WTC11 (cell line): ENCODE measurements at regions not wholly inside any gene's neighbourhood (a gene's known extent, or its start where the extent isn't known, plus 50 kb on each side); places are given as distances from the start of the nearest gene placed in this dataset.

Experiments used
- CTCF ChIP-seq: fragments of 200-600 bp; IDR thresholded peaks from 2 replicates; pipeline ENCODE4 v1.8.0; 2022; ENCODE audit warnings: antibody characterized with exemption
- GRHL2 ChIP-seq: fragments of 250-450 bp; sonication (Bioruptor Pico); IDR thresholded peaks from 2 replicates; pipeline ENCODE4 v1.8.0; 2022; ENCODE audit warnings: mild to moderate bottlenecking, moderate library complexity; ENCODE audit not compliant: insufficient replicate concordance, severe bottlenecking
- MAX ChIP-seq: sonication (generic); formaldehyde crosslinking; IDR thresholded peaks from 2 replicates; pipeline ENCODE4 v1.8.0; 2022; ENCODE audit warnings: mild to moderate bottlenecking, missing genetic modification reagents

- TF ChIP-seq CTCF: no peak
- no peak for TF ChIP-seq MAX
- TF ChIP-seq GRHL2 (CRISPR knock-in tag): no peak
These were observed 102.4 kb upstream of the ST6GALNAC5 start for GRCh38 chr1:76764638-76765454.
